OCI-LY7 (cell line): ENCODE measurements at regions not wholly inside any gene's neighbourhood (a gene's known extent, or its start where the extent isn't known, plus 50 kb on each side); places are given as distances from the start of the nearest gene placed in this dataset.

Source experiments
- BruUV-seq: library from RNA; stranded (reverse); fragments of 400-500 nt; replicated peaks from 2 replicates; lab custom pipeline; 2021; lab: Mats Ljungman, UMichigan
- CTCF ChIA-PET: fragments of 300-600 bp; sonication (Branson Sonifier 250); formaldehyde crosslinking; loops from one replicate; lab custom pipeline; 2022; ENCODE audit warnings: antibody characterized with exemption; ENCODE audit not compliant: unreplicated experiment; lab: Charles Lee
- POLR2A ChIA-PET: fragments of 300-600 bp; sonication (Branson Sonifier 250); formaldehyde crosslinking; loops from one replicate; lab custom pipeline; 2022; ENCODE audit warnings: antibody characterized with exemption; lab: Charles Lee
- DNase-seq: peaks from one replicate; pipeline ENCODE4 v3.0.0-alpha.2; 2015; ENCODE audit warnings: low spot score
- H2AFZ ChIP-seq: fragments of 200-600 bp; sonication (generic), shearing (Covaris generic); 2 replicates; pipeline ENCODE4 v1.6.1; 2014; ENCODE audit warnings: mild to moderate bottlenecking, antibody characterized with exemption, low read length, moderate library complexity
- H3K27ac ChIP-seq: fragments of 200-600 bp; sonication (generic); 2 replicates; pipeline ENCODE4 v1.5.1; 2014; ENCODE audit warnings: mixed run types, low read depth, mild to moderate bottlenecking, moderate library complexity, low read length, inconsistent platforms; ENCODE audit not compliant: poor library complexity, severe bottlenecking
- H3K36me3 ChIP-seq: fragments of 200-600 bp; sonication (generic); 2 replicates; pipeline ENCODE4 v1.6.1; 2014; ENCODE audit warnings: mild to moderate bottlenecking, antibody characterized with exemption, low read length, moderate library complexity, mixed read lengths; ENCODE audit not compliant: insufficient read depth
- H3K4me1 ChIP-seq: fragments of 200-600 bp; sonication (generic); 2 replicates; pipeline ENCODE4 v1.5.1; 2014; ENCODE audit warnings: mild to moderate bottlenecking, low read length; ENCODE audit not compliant: insufficient read depth, poor library complexity, severe bottlenecking
- H3K4me2 ChIP-seq: fragments of 200-600 bp; sonication (generic); 2 replicates; pipeline ENCODE4 v1.6.1; 2014; ENCODE audit warnings: mild to moderate bottlenecking, low read length
- H3K4me3 ChIP-seq: fragments of 200-600 bp; sonication (generic); 2 replicates; pipeline ENCODE4 v1.5.1; 2014; ENCODE audit warnings: mild to moderate bottlenecking, low read depth, low read length; ENCODE audit not compliant: poor library complexity, severe bottlenecking
- H3K79me2 ChIP-seq: fragments of 200-600 bp; sonication (generic); 2 replicates; pipeline ENCODE4 v1.6.1; 2016; ENCODE audit warnings: low read depth, mild to moderate bottlenecking, low read length, moderate library complexity, mixed read lengths; ENCODE audit not compliant: insufficient read depth
- H3K9me2 ChIP-seq: fragments of 200-600 bp; sonication (generic); 2 replicates; pipeline ENCODE4 v1.6.1; 2016; ENCODE audit warnings: mild to moderate bottlenecking, low read length, mixed read lengths; ENCODE audit not compliant: insufficient read depth
- H3K9me3 ChIP-seq: fragments of 200-600 bp; sonication (generic); 2 replicates; pipeline ENCODE4 v1.6.1; 2014; ENCODE audit warnings: mild to moderate bottlenecking, mixed run types, low read length, mixed read lengths
- H4K20me1 ChIP-seq: fragments of 200-600 bp; sonication (generic); 2 replicates; pipeline ENCODE4 v1.6.1; 2014; ENCODE audit warnings: mild to moderate bottlenecking, antibody characterized with exemption, low read length, moderate library complexity, mixed read lengths; ENCODE audit not compliant: insufficient read depth
- EZH2phosphoT487 ChIP-seq: fragments of 200-600 bp; sonication (generic); IDR thresholded peaks from 2 replicates; pipeline ENCODE4 v1.6.1; 2018; ENCODE audit warnings: low read depth, borderline replicate concordance, mild to moderate bottlenecking, mixed run types, antibody characterized with exemption, low read length, moderate library complexity, mixed read lengths
- intact Hi-C: fragments of 100-400 bp; cut with micrococcal nuclease; formaldehyde crosslinking; loops from one replicate; pipeline ENCODE4 v1.10.0; 2022; ENCODE audit not compliant: unreplicated experiment
- TF ChIP-seq, protein P1 (sequence below): fragments of 200-600 bp; sonication (generic); conservative IDR thresholded peaks from 2 replicates; pipeline ENCODE4 v1.5.1; 2014; ENCODE audit warnings: mild to moderate bottlenecking, antibody characterized with exemption, low read length, moderate library complexity, mixed read lengths

GRCh38 chr3:104990758-104991157 lies 376.0 kb upstream of the ALCAM start:
- no peak for DNase-seq
- H3K4me3 ChIP-seq: no peak overlapping the region
- ChIA-PET POLR2A (interaction anchor here (0.7 kb wide), 1 partner anchor 15 kb away, joined by 3 read pairs; no protein-coding TSS in a partner anchor), CTCF (no interaction called here)
- no peaks in the 10 kb centered on the region for H3K4me1 ChIP-seq
- TF ChIP-seq, protein P1, sequence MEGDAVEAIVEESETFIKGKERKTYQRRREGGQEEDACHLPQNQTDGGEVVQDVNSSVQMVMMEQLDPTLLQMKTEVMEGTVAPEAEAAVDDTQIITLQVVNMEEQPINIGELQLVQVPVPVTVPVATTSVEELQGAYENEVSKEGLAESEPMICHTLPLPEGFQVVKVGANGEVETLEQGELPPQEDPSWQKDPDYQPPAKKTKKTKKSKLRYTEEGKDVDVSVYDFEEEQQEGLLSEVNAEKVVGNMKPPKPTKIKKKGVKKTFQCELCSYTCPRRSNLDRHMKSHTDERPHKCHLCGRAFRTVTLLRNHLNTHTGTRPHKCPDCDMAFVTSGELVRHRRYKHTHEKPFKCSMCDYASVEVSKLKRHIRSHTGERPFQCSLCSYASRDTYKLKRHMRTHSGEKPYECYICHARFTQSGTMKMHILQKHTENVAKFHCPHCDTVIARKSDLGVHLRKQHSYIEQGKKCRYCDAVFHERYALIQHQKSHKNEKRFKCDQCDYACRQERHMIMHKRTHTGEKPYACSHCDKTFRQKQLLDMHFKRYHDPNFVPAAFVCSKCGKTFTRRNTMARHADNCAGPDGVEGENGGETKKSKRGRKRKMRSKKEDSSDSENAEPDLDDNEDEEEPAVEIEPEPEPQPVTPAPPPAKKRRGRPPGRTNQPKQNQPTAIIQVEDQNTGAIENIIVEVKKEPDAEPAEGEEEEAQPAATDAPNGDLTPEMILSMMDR: no peak
- no peak for TF ChIP-seq EZH2phosphoT487
- no peak overlapping the region for H2AFZ ChIP-seq
- intact Hi-C loops: no loop called here
- H4K20me1 ChIP-seq: no peaks in the 10 kb centered on the region
- H3K27ac ChIP-seq: no peak overlapping the region
- no TSS peak for BruUV-seq
- H3K4me2 ChIP-seq: no peak overlapping the region
- no peaks in the 10 kb centered on the region for H3K36me3 ChIP-seq
- no peaks in the 10 kb centered on the region for H3K79me2 ChIP-seq
- no peaks in the 10 kb centered on the region for H3K9me3 ChIP-seq
- no peaks in the 10 kb centered on the region for H3K9me2 ChIP-seq

DNA sequence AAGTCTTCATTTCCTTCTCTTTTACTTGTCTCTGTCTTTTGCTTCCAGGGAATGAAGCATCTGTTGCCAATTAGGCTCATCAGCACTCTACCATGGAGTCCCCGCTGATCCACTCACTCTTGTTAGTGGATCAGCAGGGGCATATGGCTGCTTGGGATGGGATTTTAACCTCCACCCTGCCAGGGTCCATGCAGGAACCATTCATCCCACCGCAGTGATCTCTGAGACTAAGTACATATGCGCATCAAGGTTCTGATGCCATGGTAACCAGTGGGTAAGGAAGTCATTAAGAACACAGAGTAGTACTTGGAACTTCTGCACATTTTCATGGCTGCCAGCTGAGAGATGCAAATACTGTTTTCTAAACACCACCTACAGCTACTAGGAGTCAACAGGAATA lies 374.0 kb upstream of the ALCAM start:
- intact Hi-C loops: no loop called here
- H3K4me2 ChIP-seq: no peak overlapping the region
- no peak overlapping the region for H3K4me3 ChIP-seq
- DNase-seq: no peak
- H4K20me1 ChIP-seq: no peaks in the 10 kb centered on the region
- H3K27ac ChIP-seq: no peak overlapping the region
- H3K36me3 ChIP-seq: no peaks in the 10 kb centered on the region
- ChIA-PET POLR2A (no interaction called here), CTCF (no interaction called here)
- no TSS peak for BruUV-seq
- H3K79me2 ChIP-seq: no peaks in the 10 kb centered on the region
- no peaks in the 10 kb centered on the region for H3K4me1 ChIP-seq
- no peaks in the 10 kb centered on the region for H3K9me3 ChIP-seq
- TF ChIP-seq, protein P1: no peak
- TF ChIP-seq EZH2phosphoT487: no peak
- H3K9me2 ChIP-seq: no peaks in the 10 kb centered on the region
- H2AFZ ChIP-seq: no peak overlapping the region

DNA sequence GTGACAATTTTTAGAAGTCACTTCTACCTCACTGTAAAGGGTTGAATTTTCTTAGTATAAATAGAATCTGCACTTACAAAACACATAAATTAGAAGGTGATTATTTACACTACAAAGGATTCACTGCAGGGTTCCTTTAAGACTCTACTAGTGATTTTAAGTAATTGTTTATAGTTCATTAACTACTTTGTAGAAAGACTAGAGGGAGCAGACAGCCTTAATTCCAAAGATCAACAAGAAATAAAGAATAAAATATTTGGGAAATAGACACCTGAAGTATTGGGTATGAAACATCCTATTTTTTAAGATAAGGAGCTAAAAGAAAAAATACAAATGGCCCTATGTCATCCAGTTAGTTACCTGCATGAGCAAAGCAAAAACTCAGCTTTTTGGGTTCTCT lies 360.5 kb upstream of the ALCAM start:
- Histone ChIP-seq H3K36me3 (no peaks in the 10 kb centered on the region), H4K20me1 (no peaks in the 10 kb centered on the region), H3K4me2 (no peak overlapping the region), H3K79me2 (no peaks in the 10 kb centered on the region), H2AFZ (no peak overlapping the region), H3K4me3 (no peak overlapping the region), H3K4me1 (no peaks in the 10 kb centered on the region), H3K9me3 (no peaks in the 10 kb centered on the region), H3K27ac (no peak overlapping the region), H3K9me2 (no peaks in the 10 kb centered on the region)
- no TSS peak for BruUV-seq
- TF ChIP-seq, protein P1: no peak
- intact Hi-C loops: no loop called here
- no peak for DNase-seq
- ChIA-PET POLR2A (interaction anchor here (1.1 kb wide), 1 partner anchor 332 kb away, joined by 4 read pairs; no protein-coding TSS in a partner anchor), CTCF (no interaction called here)
